NCI-H510A (cell line): ENCODE measurements at regions not wholly inside any gene's neighbourhood (a gene's known extent, or its start where the extent isn't known, plus 50 kb on each side); places are given as distances from the start of the nearest gene placed in this dataset.

Source experiments
- DNase-seq: peaks from one replicate; lab custom pipeline; 2025; lab: John Stamatoyannopoulos, UW

- no peak for DNase-seq
These were observed 338.1 kb upstream of the RAB6C start for GRCh38 chr2:129641371-129641770.

DNA sequence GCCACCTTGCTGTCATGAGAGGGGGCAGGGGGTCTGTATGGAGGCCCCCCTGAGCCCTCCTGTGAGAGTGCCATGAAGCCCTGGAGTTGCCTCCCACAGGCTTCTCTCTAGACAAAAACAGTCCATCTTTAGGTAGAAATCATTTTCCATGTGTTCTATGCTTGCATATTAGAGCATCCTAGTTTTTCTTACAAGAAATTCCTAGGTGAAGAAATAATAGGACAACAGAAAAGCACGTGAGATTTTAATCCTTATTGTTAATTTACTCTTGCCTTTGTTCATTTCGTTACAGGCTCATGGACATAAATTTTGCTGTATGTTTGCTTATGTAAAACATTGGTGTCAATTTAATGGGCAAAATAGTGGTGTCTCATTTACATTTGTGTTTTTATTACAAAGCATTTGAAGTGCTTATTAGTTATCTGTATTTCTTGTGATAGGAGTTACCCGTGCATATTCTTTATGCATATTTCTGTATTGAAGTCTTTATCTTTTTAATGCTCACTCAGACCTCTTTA, 336.9 kb upstream of the RAB6C start:
- DNase-seq: no peak

DNA sequence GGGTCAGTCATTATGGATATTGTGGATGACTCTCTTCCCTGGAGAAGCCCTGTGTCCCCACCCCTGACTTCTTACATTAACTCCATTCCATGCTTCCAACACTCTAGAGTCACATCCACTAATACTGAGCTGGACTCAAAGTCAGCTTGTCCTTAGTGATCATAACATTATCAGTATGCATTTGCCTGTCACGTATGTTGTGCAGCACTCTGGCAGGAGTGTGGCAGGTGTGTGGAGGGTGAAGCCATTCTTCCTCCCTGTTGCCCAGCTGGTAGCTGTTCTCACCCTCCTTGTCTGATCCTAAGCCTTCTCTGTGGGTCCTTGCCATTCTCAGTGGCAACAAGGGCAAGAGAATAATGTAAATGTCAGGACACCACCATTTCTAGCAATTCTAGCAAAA, 334.1 kb upstream of the RAB6C start:
- no peak for DNase-seq

DNA sequence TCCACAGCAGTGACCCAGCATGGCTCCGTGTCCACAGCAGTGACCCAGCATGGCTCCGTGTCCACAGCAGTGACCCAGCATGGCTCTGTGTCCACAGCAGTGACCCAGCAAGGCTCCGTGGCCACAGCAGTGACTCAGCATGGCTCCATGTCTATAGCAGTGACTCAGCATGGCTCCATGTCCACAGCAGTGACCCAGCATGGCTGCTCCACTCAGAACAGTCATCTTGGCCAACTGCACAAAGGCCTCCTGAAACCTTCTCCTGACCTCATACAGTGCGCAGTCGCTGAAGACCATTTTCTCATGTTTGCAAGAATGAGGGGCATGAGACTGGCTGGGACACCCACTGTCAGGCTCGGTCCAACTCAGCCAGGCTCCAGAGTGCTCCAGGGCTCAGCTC, 333.4 kb upstream of the RAB6C start:
- no peak for DNase-seq

DNA sequence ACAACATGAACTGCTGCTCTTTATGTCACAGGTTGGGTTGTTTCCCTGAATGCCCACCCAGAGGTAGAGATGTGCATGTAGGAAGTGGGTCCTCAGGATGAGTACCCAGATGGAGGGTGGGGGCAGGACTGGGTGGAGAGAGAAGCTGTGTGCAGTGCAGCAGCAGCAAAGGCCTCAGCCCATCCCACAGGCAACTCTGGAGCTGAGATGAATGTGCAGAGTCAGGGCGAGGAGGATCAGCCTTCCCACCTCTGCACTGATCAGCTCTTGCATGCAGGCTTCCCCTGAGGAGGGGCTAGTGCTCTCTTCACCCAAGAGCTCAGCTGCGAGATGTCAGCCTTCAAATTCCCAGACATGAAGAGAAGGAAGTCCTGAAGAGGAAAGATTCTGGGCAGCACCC, 326.2 kb upstream of the RAB6C start:
- DNase-seq: no peak

GRCh38 chr2:129654331-129654730, 325.1 kb upstream of the RAB6C start:
- DNase-seq: no peak

GRCh38 chr2:129656081-129656598, 323.3 kb upstream of the RAB6C start:
- no peak for DNase-seq

- no peak for DNase-seq
These were observed 321.0 kb upstream of the RAB6C start for GRCh38 chr2:129658430-129658829.

- DNase-seq: no peak
These were observed 317.5 kb upstream of the RAB6C start for GRCh38 chr2:129661935-129662334.

GRCh38 chr2:129667577-129667976, 311.9 kb upstream of the RAB6C start:
- no peak for DNase-seq

GRCh38 chr2:129672521-129672920, 306.9 kb upstream of the RAB6C start:
- DNase-seq: no peak

DNA sequence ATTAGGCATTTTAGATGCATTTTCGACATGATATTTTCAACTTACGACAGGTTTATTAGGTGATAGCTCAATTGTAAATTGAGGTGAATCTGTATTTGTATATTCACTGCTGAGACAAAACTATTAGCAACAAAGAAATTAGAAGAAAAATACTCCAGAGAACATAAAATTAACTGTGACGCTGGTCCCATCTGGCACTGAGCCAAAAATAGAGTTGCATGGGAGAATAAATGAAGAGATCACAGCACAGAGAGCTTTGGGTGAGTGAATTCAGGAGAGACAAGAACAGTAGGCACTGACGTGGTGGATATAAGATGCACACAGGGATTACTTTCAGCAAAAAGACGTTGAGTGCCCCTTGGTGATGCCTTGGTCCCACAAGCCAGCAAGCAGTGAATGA, 306.2 kb upstream of the RAB6C start:
- DNase-seq: no peak

DNA sequence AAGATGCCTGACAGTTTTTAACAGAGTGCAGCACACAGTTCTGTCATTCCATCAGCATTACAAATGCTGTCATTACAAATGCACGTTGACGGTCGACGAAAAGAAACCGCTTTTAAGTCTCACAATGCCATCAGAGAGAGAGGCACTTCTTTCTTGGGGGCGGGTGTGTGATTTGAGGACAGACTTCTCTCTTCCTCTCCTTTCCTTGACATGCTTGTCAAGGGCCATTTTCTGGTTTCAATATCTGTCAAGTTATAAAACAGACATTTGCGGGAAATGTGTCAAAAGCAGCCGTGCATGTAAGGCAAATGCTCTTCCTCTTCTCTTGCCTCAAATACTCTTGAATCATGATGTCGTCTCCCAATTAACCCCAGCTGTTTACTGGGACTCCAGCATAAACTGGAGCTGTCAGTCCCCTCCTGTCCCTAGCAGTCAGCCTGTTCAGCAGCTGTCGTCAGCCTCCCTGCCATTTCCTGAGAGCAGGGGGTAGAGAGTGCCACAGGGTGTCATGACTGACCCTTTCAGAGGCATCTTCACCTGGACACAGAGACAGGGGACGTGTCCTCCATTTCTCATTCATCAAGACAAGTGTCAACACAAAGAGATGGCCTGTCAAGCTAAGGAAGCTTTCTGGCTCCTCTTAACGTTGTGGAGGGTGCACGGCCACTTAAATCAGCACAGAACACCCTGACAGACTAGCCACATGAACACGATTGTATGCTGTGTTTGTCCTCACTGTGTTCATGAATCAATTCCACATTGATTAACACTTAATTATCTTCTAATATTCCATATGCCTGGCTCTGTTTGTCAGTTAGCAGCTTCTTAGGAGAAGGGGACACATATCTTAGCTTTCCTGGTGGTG, 305.4 kb upstream of the RAB6C start:
- no peak for DNase-seq

DNA sequence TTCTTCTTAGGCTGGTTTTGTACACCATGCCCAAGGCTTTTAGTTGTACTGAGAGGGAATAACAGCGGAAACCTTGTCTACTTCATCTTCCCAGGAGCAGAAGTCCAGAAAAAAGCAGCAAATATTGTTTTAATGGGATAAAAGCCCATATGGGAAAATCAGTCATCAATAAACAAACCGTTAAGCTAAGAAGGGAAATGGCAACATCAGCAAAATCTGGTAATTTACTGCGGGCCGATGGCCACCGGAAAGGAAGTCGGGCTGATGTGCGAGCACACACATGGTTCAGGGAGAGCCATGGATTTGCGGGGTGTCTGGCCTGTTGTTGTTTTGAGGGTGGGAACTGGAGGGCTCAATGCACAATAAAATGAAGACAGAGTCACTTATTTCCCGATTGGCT, 300.7 kb upstream of the RAB6C start:
- DNase-seq: no peak

GRCh38 chr2:129681788-129682187, 297.7 kb upstream of the RAB6C start:
- no peak for DNase-seq

DNA sequence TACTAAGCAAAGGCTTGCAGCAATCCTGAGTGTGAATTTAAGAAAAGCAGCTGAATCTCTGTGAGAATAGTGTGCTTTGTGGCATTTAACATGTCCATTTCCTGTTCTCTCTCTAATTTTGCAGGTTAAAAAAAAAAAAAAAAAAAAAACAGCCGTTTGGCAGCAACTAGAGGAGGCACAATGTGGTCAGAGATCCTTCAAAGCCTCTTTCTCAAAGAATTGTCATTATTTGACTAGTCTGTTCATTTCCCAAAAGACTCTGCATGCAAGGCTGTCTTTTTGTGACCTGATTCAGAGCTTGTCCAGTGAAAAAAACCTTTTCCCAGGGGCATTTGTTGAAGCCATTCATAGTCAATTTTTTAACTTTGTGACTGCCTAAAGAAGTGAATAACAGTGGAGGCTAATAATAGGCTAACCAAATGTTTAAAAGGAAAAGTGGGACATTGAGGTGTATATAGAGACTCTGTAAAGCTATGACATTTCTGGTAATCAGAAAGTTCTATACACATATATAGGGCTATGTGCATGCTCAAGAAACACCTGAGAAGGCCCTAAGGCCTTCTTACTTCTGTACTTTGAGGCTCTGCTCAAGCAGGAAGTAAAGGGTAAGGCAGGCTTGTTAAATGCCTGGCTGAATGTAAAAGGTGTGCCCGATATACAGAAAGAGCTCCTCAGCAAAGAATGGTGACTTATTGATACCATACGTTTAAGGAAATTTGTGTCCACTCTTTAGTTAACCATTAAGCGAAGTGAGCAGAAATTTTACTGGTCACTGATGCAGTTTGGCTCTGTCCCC, 289.6 kb upstream of the RAB6C start:
- no peak for DNase-seq

DNA sequence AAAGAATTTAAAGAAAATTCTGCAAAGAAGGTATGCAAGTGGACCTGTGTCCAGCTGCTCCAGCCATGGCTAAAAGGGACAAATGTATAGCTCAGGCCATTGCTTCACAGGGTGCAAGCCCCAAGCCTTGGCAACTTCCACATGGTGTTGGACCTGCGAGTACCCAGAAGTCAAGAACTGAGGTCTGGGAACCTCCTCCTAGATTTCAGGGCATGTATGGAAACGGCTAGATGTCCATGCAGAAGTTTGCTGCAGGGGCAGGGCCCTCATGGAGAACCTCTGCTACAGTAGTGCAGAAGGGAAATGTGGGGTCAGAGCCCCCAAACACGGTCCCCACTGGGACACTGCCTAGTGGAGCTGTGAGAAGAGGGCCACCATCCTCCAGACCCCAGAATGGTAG, 284.0 kb upstream of the RAB6C start:
- DNase-seq: no peak

DNA sequence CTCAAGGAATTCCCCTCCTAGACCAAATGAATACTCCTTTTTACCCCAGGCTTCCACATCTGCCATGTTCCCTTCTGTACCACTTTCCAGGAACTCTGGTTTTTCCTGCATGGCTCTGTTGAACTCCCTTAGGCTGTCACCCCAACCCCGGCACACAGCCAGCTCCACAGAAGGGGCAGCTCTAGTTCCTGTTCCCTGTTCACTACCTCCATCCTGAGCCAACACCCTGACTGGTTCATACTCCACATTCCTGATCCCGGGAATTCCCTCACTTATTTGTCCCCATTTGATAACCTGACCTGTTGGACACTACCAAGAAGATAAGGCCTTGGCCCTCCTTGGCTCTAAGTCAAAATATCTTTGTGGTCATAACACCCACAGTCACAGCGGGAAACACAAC, 280.9 kb upstream of the RAB6C start:
- no peak for DNase-seq

GRCh38 chr2:129699781-129700573, 279.5 kb upstream of the RAB6C start:
- DNase-seq: no peak

DNA sequence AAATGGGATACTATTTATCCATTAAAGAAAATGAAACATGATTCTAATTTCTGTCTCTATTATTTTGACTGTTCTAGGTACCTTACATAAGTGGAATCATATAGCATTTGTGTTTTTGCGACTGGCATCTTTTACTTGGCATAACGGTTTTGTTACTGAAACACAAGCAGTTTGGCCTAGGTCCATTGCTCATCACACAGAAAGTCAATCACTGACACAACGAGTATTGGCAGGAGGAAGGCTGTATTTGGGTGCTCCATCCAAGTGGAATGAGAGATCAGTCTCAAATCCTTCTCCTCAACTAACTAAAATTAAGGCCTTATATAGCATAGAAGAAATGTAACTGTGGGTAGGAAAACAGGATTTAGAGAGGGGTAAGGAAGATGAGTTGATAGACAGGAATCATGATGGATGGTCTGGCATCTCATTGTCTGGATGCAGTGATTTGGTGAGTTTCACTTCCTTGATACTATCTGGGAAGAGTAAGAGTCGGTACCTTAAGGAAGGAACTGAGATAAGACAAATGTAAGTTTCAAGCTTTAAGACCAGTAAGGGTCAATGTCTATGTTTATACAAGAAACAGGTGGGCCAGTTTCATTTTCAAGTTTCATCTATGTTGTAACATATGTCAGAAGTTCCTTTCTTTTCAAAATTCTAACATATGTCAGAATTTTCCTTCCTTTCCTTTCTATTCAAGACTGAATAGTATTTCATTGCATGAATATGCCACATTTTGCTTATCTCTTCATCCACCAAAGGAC, 276.9 kb upstream of the RAB6C start:
- DNase-seq: no peak

DNA sequence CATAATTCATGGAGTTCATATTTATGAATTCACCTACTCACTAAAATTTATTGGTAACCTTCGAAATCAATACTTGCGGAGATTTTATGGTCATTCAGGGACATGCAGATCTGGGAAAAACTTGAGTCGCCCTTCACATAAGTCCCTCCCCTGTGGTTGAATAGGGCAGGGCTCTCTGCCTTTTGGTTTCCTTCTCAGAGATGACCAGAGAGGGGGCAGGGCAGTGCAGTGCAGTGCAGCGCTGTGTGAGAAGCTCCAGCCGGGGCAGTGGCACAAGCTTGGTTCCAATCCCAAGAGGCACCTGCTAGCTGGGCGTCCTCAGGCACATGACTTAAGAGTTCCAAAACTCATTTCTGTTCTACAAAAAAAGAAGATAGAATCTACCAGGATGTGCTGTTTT, 274.4 kb upstream of the RAB6C start:
- no peak for DNase-seq
